ENCODE measurements at regions not wholly inside any gene's neighbourhood (a gene's known extent, or its start where the extent isn't known, plus 50 kb on each side); places are given as distances from the start of the nearest gene placed in this dataset.

DNA sequence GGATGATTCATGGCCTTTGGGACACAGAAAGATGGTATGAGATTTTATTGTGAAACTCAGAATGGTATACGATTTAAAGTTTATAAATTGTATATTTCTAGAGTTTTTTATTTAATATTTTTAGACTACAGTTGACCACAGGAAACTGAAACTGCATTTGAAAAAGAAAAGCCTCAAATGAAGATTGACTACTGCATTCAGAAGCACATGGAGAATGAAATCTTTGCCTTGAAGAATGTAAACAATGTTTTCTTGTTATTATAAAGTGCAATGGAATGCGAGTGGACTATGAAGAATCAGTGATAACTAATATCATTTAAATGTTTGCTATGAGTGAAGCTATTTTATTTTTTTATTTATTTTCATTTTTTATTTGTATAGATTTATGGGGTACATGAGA lies 169.1 kb upstream of the CDH18 start (continued):
- TF ChIP-seq, protein P1, sequence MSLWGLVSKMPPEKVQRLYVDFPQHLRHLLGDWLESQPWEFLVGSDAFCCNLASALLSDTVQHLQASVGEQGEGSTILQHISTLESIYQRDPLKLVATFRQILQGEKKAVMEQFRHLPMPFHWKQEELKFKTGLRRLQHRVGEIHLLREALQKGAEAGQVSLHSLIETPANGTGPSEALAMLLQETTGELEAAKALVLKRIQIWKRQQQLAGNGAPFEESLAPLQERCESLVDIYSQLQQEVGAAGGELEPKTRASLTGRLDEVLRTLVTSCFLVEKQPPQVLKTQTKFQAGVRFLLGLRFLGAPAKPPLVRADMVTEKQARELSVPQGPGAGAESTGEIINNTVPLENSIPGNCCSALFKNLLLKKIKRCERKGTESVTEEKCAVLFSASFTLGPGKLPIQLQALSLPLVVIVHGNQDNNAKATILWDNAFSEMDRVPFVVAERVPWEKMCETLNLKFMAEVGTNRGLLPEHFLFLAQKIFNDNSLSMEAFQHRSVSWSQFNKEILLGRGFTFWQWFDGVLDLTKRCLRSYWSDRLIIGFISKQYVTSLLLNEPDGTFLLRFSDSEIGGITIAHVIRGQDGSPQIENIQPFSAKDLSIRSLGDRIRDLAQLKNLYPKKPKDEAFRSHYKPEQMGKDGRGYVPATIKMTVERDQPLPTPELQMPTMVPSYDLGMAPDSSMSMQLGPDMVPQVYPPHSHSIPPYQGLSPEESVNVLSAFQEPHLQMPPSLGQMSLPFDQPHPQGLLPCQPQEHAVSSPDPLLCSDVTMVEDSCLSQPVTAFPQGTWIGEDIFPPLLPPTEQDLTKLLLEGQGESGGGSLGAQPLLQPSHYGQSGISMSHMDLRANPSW (CRISPR knock-in tag; conservative IDR thresholded peaks at IDR 0.05; ENCODE audit: low read depth) = no peak

DNA sequence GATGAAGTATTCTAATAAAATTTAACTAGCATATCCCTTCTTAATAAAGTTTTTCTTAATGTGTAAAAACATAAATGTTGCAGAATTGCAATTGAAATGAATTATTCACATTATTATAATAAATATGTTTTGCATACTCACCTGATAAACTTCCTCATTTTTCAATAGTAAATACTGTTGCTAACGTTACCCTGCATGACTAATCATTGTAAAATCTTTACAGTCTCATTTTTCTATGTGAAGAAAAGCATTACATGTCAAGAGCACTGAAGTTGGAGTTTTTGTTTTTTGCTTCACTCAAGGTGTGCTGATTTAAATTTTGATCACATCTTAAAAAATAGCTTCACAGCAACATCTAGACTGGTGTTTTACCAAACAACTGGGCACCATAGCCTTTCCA lies 157.2 kb upstream of the CDH18 start:
- Mint-ChIP-seq H3K9me3 (peaks cover 4% of the 10 kb centered on the region; the same call in 1 of the 2 replicates), H3K4me1 (no peaks in the 10 kb centered on the region), H3K4me3 (no peak overlapping the region), H3K36me3 (no peaks in the 10 kb centered on the region), H3K27ac (no peak overlapping the region), H3K27me3 (ENCODE audit: low read depth) (no peaks in the 10 kb centered on the region; the same call in 1 of the 2 replicates)
- CTCF ChIA-PET = no interaction called here
- ATAC-seq = no peak
- DNase-seq (ENCODE audit: low spot score) = no peak
- POLR2A ChIA-PET = no interaction called here
- TF ChIP-seq, protein P2, sequence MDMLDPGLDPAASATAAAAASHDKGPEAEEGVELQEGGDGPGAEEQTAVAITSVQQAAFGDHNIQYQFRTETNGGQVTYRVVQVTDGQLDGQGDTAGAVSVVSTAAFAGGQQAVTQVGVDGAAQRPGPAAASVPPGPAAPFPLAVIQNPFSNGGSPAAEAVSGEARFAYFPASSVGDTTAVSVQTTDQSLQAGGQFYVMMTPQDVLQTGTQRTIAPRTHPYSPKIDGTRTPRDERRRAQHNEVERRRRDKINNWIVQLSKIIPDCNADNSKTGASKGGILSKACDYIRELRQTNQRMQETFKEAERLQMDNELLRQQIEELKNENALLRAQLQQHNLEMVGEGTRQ (CRISPR knock-in tag; IDR thresholded peaks at IDR 0.05) = no peak
- TF ChIP-seq, protein P1 (CRISPR knock-in tag; conservative IDR thresholded peaks at IDR 0.05; ENCODE audit: low read depth) = no peak
- TF ChIP-seq, protein P3, sequence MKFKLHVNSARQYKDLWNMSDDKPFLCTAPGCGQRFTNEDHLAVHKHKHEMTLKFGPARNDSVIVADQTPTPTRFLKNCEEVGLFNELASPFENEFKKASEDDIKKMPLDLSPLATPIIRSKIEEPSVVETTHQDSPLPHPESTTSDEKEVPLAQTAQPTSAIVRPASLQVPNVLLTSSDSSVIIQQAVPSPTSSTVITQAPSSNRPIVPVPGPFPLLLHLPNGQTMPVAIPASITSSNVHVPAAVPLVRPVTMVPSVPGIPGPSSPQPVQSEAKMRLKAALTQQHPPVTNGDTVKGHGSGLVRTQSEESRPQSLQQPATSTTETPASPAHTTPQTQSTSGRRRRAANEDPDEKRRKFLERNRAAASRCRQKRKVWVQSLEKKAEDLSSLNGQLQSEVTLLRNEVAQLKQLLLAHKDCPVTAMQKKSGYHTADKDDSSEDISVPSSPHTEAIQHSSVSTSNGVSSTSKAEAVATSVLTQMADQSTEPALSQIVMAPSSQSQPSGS (CRISPR knock-in tag; IDR thresholded peaks at IDR 0.05; ENCODE audit: borderline replicate concordance, low read depth) = no peak
- TF ChIP-seq ELF4 (CRISPR knock-in tag; IDR thresholded peaks at IDR 0.05; ENCODE audit: low read depth) = no peak
- no peak for TF ChIP-seq ZNF396 (CRISPR knock-in tag; IDR thresholded peaks at IDR 0.05; ENCODE audit: borderline replicate concordance)
- TF ChIP-seq SMAD4 (CRISPR knock-in tag; IDR thresholded peaks at IDR 0.05) = no peak
- TF ChIP-seq NR2C2 (CRISPR knock-in tag; IDR thresholded peaks at IDR 0.05) = no peak
- no peak for TF ChIP-seq RORB (CRISPR knock-in tag; IDR thresholded peaks at IDR 0.05)
- TF ChIP-seq, protein P4, sequence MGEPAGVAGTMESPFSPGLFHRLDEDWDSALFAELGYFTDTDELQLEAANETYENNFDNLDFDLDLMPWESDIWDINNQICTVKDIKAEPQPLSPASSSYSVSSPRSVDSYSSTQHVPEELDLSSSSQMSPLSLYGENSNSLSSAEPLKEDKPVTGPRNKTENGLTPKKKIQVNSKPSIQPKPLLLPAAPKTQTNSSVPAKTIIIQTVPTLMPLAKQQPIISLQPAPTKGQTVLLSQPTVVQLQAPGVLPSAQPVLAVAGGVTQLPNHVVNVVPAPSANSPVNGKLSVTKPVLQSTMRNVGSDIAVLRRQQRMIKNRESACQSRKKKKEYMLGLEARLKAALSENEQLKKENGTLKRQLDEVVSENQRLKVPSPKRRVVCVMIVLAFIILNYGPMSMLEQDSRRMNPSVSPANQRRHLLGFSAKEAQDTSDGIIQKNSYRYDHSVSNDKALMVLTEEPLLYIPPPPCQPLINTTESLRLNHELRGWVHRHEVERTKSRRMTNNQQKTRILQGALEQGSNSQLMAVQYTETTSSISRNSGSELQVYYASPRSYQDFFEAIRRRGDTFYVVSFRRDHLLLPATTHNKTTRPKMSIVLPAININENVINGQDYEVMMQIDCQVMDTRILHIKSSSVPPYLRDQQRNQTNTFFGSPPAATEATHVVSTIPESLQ (CRISPR knock-in tag; IDR thresholded peaks at IDR 0.05) = no peak
- TF ChIP-seq JUN (CRISPR knock-in tag; IDR thresholded peaks at IDR 0.05) = no peak
- TF ChIP-seq IRF2 (CRISPR knock-in tag; IDR thresholded peaks at IDR 0.05; ENCODE audit: borderline replicate concordance, low read depth) = no peak
- TF ChIP-seq, protein P5, sequence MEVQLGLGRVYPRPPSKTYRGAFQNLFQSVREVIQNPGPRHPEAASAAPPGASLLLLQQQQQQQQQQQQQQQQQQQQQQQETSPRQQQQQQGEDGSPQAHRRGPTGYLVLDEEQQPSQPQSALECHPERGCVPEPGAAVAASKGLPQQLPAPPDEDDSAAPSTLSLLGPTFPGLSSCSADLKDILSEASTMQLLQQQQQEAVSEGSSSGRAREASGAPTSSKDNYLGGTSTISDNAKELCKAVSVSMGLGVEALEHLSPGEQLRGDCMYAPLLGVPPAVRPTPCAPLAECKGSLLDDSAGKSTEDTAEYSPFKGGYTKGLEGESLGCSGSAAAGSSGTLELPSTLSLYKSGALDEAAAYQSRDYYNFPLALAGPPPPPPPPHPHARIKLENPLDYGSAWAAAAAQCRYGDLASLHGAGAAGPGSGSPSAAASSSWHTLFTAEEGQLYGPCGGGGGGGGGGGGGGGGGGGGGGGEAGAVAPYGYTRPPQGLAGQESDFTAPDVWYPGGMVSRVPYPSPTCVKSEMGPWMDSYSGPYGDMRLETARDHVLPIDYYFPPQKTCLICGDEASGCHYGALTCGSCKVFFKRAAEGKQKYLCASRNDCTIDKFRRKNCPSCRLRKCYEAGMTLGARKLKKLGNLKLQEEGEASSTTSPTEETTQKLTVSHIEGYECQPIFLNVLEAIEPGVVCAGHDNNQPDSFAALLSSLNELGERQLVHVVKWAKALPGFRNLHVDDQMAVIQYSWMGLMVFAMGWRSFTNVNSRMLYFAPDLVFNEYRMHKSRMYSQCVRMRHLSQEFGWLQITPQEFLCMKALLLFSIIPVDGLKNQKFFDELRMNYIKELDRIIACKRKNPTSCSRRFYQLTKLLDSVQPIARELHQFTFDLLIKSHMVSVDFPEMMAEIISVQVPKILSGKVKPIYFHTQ (CRISPR knock-in tag; IDR thresholded peaks at IDR 0.05) = no peak
- TF ChIP-seq, protein P6, sequence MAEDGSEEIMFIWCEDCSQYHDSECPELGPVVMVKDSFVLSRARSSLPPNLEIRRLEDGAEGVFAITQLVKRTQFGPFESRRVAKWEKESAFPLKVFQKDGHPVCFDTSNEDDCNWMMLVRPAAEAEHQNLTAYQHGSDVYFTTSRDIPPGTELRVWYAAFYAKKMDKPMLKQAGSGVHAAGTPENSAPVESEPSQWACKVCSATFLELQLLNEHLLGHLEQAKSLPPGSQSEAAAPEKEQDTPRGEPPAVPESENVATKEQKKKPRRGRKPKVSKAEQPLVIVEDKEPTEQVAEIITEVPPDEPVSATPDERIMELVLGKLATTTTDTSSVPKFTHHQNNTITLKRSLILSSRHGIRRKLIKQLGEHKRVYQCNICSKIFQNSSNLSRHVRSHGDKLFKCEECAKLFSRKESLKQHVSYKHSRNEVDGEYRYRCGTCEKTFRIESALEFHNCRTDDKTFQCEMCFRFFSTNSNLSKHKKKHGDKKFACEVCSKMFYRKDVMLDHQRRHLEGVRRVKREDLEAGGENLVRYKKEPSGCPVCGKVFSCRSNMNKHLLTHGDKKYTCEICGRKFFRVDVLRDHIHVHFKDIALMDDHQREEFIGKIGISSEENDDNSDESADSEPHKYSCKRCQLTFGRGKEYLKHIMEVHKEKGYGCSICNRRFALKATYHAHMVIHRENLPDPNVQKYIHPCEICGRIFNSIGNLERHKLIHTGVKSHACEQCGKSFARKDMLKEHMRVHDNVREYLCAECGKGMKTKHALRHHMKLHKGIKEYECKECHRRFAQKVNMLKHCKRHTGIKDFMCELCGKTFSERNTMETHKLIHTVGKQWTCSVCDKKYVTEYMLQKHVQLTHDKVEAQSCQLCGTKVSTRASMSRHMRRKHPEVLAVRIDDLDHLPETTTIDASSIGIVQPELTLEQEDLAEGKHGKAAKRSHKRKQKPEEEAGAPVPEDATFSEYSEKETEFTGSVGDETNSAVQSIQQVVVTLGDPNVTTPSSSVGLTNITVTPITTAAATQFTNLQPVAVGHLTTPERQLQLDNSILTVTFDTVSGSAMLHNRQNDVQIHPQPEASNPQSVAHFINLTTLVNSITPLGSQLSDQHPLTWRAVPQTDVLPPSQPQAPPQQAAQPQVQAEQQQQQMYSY (CRISPR knock-in tag; IDR thresholded peaks at IDR 0.05) = no peak
- TF ChIP-seq FOXJ3 (CRISPR knock-in tag; IDR thresholded peaks at IDR 0.05; ENCODE audit: borderline replicate concordance) = no peak
- TF ChIP-seq NFATC4 (CRISPR knock-in tag; IDR thresholded peaks at IDR 0.05) = no peak
- TF ChIP-seq GABPB1 (CRISPR knock-in tag; IDR thresholded peaks at IDR 0.05) = no peak
- TF ChIP-seq ZNF671 (CRISPR knock-in tag; IDR thresholded peaks at IDR 0.05) = no peak
- no peak for TF ChIP-seq CBFB (CRISPR knock-in tag; IDR thresholded peaks at IDR 0.05; ENCODE audit: low read depth)
